Right lobe of liver (tissue), 4 donors: ENCODE measurements at regions not wholly inside any gene's neighbourhood (a gene's known extent, or its start where the extent isn't known, plus 50 kb on each side); places are given as distances from the start of the nearest gene placed in this dataset.

Experiments
- POLR2A ChIP-seq: fragments of 450-650 bp; IDR thresholded peaks from one replicate; pipeline ENCODE4 v1.6.1; 2017; ENCODE audit warnings: antibody characterized with exemption, mild to moderate bottlenecking
- TF ChIP-seq, protein P1 (sequence below), 4 donors: fragments of 200-600 bp in 3 of 4; fragments of 450-650 bp in 1 of 4; IDR thresholded peaks; one replicate each; pipeline versions ENCODE4 v1.5.1 to v1.8.0; 2016 to 2022; ENCODE audit warnings: antibody characterized with exemption in 4 of 4, mild to moderate bottlenecking in 2 of 4
- donor health status: DM: no; HTN: no; CAD: no.
- donor health status: DM: no; HTN: no; CAD: no.
- donor health status: DM: no; HTN: yes; CAD: no.

DNA sequence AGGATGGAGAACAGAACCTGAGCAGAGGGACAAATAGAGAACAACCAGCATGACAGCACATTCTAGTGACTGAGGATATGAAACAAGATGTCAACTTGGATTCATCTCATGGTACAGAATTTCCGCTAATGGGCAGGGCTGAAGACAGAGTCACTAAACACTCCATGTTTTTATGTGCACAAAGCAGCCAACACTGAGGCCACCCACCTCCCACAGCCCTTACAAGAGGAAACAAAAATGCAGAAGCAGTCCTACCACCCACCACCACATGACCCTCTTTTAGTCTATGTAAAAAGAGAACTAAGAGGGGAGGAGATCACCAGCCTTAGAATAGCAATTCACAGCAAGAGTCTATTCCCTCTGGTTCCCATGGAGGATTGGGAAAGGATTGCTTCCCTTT, 131.4 kb upstream of the UBE2E2 start:
- TF ChIP-seq, protein P1, sequence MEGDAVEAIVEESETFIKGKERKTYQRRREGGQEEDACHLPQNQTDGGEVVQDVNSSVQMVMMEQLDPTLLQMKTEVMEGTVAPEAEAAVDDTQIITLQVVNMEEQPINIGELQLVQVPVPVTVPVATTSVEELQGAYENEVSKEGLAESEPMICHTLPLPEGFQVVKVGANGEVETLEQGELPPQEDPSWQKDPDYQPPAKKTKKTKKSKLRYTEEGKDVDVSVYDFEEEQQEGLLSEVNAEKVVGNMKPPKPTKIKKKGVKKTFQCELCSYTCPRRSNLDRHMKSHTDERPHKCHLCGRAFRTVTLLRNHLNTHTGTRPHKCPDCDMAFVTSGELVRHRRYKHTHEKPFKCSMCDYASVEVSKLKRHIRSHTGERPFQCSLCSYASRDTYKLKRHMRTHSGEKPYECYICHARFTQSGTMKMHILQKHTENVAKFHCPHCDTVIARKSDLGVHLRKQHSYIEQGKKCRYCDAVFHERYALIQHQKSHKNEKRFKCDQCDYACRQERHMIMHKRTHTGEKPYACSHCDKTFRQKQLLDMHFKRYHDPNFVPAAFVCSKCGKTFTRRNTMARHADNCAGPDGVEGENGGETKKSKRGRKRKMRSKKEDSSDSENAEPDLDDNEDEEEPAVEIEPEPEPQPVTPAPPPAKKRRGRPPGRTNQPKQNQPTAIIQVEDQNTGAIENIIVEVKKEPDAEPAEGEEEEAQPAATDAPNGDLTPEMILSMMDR (IDR thresholded peaks at IDR 0.05), result no peak
- TF ChIP-seq POLR2A, result no peak
